ENCODE measurements at regions not wholly inside any gene's neighbourhood (a gene's known extent, or its start where the extent isn't known, plus 50 kb on each side); places are given as distances from the start of the nearest gene placed in this dataset.
"Not testable (repeated sequence)": the region's sequence is repeated elsewhere in the genome, so short reads cannot be mapped to it uniquely, and the experiment has no call there.

- no peak for DNase-seq (ENCODE audit: extremely low read depth, low read depth, low spot score)
Observed at GRCh38 chr2:188787021-188787657, 187.0 kb upstream of the COL3A1 start.

GRCh38 chr2:188787658-188788240 lies 186.4 kb upstream of the COL3A1 start:
- DNase-seq (ENCODE audit: extremely low read depth, low read depth, low spot score) = no peak

- no peak for DNase-seq (ENCODE audit: extremely low read depth, low read depth, low spot score)
Observed at GRCh38 chr2:188788621-188789020, 185.6 kb upstream of the COL3A1 start.

GRCh38 chr2:188789951-188790350 lies 184.2 kb upstream of the COL3A1 start:
- DNase-seq (ENCODE audit: extremely low read depth, low read depth, low spot score) = no peak

- not testable (repeated sequence) for DNase-seq (ENCODE audit: extremely low read depth, low read depth, low spot score)
Observed at GRCh38 chr2:188794453-188794852, 179.7 kb upstream of the COL3A1 start.

GRCh38 chr2:188795762-188796161 lies 178.4 kb upstream of the COL3A1 start:
- DNase-seq (ENCODE audit: extremely low read depth, low read depth, low spot score) = no peak

- DNase-seq (ENCODE audit: extremely low read depth, low read depth, low spot score) = no peak
Observed at GRCh38 chr2:188797371-188797770, 176.8 kb upstream of the COL3A1 start.

GRCh38 chr2:188798159-188798558 lies 176.0 kb upstream of the COL3A1 start:
- DNase-seq (ENCODE audit: extremely low read depth, low read depth, low spot score) = no peak

- DNase-seq (ENCODE audit: extremely low read depth, low read depth, low spot score) = no peak
Observed at GRCh38 chr2:188805219-188805618, 169.0 kb upstream of the COL3A1 start.

GRCh38 chr2:188808947-188809355 lies 165.2 kb upstream of the COL3A1 start:
- DNase-seq (ENCODE audit: extremely low read depth, low read depth, low spot score) = no peak

- DNase-seq (ENCODE audit: extremely low read depth, low read depth, low spot score) = no peak
Observed at GRCh38 chr2:188810586-188810985, 163.6 kb upstream of the COL3A1 start.

- DNase-seq (ENCODE audit: extremely low read depth, low read depth, low spot score) = no peak
Observed at GRCh38 chr2:188811522-188811921, 162.7 kb upstream of the COL3A1 start.

- DNase-seq (ENCODE audit: extremely low read depth, low read depth, low spot score) = no peak
Observed at GRCh38 chr2:188813315-188813714, 160.9 kb upstream of the COL3A1 start.

GRCh38 chr2:188813857-188814256 lies 160.3 kb upstream of the COL3A1 start:
- no peak for DNase-seq (ENCODE audit: extremely low read depth, low read depth, low spot score)

GRCh38 chr2:188819011-188819410 lies 155.2 kb upstream of the COL3A1 start:
- DNase-seq (ENCODE audit: extremely low read depth, low read depth, low spot score) = no peak

GRCh38 chr2:188819792-188820191 lies 154.4 kb upstream of the COL3A1 start:
- no peak for DNase-seq (ENCODE audit: extremely low read depth, low read depth, low spot score)

- DNase-seq (ENCODE audit: extremely low read depth, low read depth, low spot score) = no peak
Observed at GRCh38 chr2:188820576-188820975, 153.6 kb upstream of the COL3A1 start.

- no peak for DNase-seq (ENCODE audit: extremely low read depth, low read depth, low spot score)
Observed at GRCh38 chr2:188824125-188824524, 150.0 kb upstream of the COL3A1 start.

- no peak for DNase-seq (ENCODE audit: extremely low read depth, low read depth, low spot score)
Observed at GRCh38 chr2:188833331-188833730, 140.8 kb upstream of the COL3A1 start.

GRCh38 chr2:188833799-188834198 lies 140.4 kb upstream of the COL3A1 start:
- DNase-seq (ENCODE audit: extremely low read depth, low read depth, low spot score) = no peak

GRCh38 chr2:188835006-188835405 lies 139.2 kb upstream of the COL3A1 start:
- no peak for DNase-seq (ENCODE audit: extremely low read depth, low read depth, low spot score)

GRCh38 chr2:188835821-188836220 lies 138.4 kb upstream of the COL3A1 start:
- DNase-seq (ENCODE audit: extremely low read depth, low read depth, low spot score) = no peak

- DNase-seq (ENCODE audit: extremely low read depth, low read depth, low spot score) = no peak
Observed at GRCh38 chr2:188845692-188846091, 128.5 kb upstream of the COL3A1 start.

Measured in glomerular endothelial cell (primary cell).